ENCODE measurements at regions not wholly inside any gene's neighbourhood (a gene's known extent, or its start where the extent isn't known, plus 50 kb on each side); places are given as distances from the start of the nearest gene placed in this dataset.
"Not testable (repeated sequence)": the region's sequence is repeated elsewhere in the genome, so short reads cannot be mapped to it uniquely, and the experiment has no call there.

DNA sequence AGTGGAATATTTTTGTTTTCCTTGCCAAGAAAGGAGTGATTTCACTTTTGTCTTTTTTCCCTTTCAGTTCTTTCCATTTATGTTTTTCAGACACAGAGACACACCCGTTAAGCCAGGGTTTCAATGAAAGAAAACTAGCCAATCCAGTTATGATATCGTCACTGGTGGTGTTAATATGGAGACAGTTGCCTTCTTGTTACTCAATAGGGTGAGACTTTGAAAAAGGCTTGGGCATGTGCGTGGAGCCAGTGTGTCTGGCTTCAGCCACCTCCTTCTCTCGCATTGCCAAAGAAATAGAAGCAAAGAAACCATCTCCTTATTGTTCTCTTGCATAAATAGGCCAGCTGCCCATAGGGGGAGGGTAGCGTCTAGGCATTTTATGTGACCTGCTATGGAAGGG lies 84.1 kb upstream of the DLX6 start:
- Histone ChIP-seq H2AFZ (ENCODE audit: low read depth, low read length) (no peak overlapping the region), H3K4me2 (ENCODE audit: low read length) (no peak overlapping the region), H3F3A (ENCODE audit: insufficient read depth, low read length, poor library complexity, severe bottlenecking) (no peaks in the 10 kb centered on the region), H3K9me3 (ENCODE audit: low read length) (no peaks in the 10 kb centered on the region), H3K4me3 (ENCODE audit: low read length) (no peak overlapping the region), H4K20me1 (ENCODE audit: insufficient read depth) (no peaks in the 10 kb centered on the region), H3K27ac (ENCODE audit: low read length) (no peak overlapping the region), H3K36me3 (ENCODE audit: insufficient read depth, low read length) (no peaks in the 10 kb centered on the region), H3K9me2 (ENCODE audit: insufficient read depth, low read length) (no peaks in the 10 kb centered on the region), H3K9ac (ENCODE audit: low read length) (no peak overlapping the region), H3K79me2 (replicated peaks; ENCODE audit: insufficient read depth, low read length) (no peaks in the 10 kb centered on the region), H3K27me3 (ENCODE audit: insufficient read depth, low read depth, low read length) (no peaks in the 10 kb centered on the region)
- TF ChIP-seq RAD21 (conservative IDR thresholded peaks at IDR 0.05): no peak
- no peak for TF ChIP-seq SMC3 (conservative IDR thresholded peaks at IDR 0.05; ENCODE audit: poor library complexity)
- no peak for TF ChIP-seq EZH2 (IDR thresholded peaks at IDR 0.05; ENCODE audit: borderline replicate concordance, insufficient read depth, low read length, poor library complexity, severe bottlenecking)
- TF ChIP-seq EP300 (conservative IDR thresholded peaks at IDR 0.05; ENCODE audit: poor library complexity, severe bottlenecking): no peak
- no peak for TF ChIP-seq MXI1 (conservative IDR thresholded peaks at IDR 0.05; ENCODE audit: poor library complexity, severe bottlenecking)
- no peak for TF ChIP-seq TAF1 (IDR thresholded peaks at IDR 0.05; ENCODE audit: low read depth)
- TF ChIP-seq POLR2AphosphoS5 (IDR thresholded peaks at IDR 0.05): no peak
- TF ChIP-seq, protein P1, sequence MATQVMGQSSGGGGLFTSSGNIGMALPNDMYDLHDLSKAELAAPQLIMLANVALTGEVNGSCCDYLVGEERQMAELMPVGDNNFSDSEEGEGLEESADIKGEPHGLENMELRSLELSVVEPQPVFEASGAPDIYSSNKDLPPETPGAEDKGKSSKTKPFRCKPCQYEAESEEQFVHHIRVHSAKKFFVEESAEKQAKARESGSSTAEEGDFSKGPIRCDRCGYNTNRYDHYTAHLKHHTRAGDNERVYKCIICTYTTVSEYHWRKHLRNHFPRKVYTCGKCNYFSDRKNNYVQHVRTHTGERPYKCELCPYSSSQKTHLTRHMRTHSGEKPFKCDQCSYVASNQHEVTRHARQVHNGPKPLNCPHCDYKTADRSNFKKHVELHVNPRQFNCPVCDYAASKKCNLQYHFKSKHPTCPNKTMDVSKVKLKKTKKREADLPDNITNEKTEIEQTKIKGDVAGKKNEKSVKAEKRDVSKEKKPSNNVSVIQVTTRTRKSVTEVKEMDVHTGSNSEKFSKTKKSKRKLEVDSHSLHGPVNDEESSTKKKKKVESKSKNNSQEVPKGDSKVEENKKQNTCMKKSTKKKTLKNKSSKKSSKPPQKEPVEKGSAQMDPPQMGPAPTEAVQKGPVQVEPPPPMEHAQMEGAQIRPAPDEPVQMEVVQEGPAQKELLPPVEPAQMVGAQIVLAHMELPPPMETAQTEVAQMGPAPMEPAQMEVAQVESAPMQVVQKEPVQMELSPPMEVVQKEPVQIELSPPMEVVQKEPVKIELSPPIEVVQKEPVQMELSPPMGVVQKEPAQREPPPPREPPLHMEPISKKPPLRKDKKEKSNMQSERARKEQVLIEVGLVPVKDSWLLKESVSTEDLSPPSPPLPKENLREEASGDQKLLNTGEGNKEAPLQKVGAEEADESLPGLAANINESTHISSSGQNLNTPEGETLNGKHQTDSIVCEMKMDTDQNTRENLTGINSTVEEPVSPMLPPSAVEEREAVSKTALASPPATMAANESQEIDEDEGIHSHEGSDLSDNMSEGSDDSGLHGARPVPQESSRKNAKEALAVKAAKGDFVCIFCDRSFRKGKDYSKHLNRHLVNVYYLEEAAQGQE (IDR thresholded peaks at IDR 0.05; ENCODE audit: borderline replicate concordance): no peak
- TF ChIP-seq, protein P2, sequence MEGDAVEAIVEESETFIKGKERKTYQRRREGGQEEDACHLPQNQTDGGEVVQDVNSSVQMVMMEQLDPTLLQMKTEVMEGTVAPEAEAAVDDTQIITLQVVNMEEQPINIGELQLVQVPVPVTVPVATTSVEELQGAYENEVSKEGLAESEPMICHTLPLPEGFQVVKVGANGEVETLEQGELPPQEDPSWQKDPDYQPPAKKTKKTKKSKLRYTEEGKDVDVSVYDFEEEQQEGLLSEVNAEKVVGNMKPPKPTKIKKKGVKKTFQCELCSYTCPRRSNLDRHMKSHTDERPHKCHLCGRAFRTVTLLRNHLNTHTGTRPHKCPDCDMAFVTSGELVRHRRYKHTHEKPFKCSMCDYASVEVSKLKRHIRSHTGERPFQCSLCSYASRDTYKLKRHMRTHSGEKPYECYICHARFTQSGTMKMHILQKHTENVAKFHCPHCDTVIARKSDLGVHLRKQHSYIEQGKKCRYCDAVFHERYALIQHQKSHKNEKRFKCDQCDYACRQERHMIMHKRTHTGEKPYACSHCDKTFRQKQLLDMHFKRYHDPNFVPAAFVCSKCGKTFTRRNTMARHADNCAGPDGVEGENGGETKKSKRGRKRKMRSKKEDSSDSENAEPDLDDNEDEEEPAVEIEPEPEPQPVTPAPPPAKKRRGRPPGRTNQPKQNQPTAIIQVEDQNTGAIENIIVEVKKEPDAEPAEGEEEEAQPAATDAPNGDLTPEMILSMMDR (IDR thresholded peaks at IDR 0.05; ENCODE audit: poor library complexity, severe bottlenecking): no peak

DNA sequence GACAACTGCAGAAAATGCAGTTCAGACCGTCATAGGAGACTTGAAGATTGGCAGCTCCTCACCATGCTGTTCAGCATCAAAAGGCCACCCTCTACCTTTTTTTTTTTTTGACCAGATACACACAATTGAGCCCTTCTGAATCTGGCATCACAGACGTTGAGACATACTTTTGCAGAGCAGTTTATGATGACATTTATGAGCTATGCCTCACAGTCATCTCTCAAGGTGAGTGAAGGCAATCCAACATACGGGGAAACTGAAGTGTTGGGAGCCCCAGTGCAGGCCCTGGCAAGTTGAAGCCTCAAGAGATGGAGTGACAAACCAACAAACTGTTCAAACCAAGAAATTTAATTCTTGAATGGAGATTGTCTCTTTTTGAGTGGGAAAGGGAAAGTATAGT lies 83.6 kb upstream of the DLX6 start:
- H3K27ac ChIP-seq (ENCODE audit: low read length): no peak overlapping the region
- no peaks in the 10 kb centered on the region for H3K9me2 ChIP-seq (ENCODE audit: insufficient read depth, low read length)
- H3K4me3 ChIP-seq (ENCODE audit: low read length): no peak overlapping the region
- no peaks in the 10 kb centered on the region for H3K36me3 ChIP-seq (ENCODE audit: insufficient read depth, low read length)
- TF ChIP-seq, protein P2 (IDR thresholded peaks at IDR 0.05; ENCODE audit: poor library complexity, severe bottlenecking): no peak
- no peak for TF ChIP-seq SMC3 (conservative IDR thresholded peaks at IDR 0.05; ENCODE audit: poor library complexity)
- no peak for TF ChIP-seq RAD21 (conservative IDR thresholded peaks at IDR 0.05)
- no peak for TF ChIP-seq EP300 (conservative IDR thresholded peaks at IDR 0.05; ENCODE audit: poor library complexity, severe bottlenecking)
- no peak for TF ChIP-seq POLR2AphosphoS5 (IDR thresholded peaks at IDR 0.05)
- no peak for TF ChIP-seq EZH2 (IDR thresholded peaks at IDR 0.05; ENCODE audit: borderline replicate concordance, insufficient read depth, low read length, poor library complexity, severe bottlenecking)
- no peak for TF ChIP-seq MXI1 (conservative IDR thresholded peaks at IDR 0.05; ENCODE audit: poor library complexity, severe bottlenecking)
- TF ChIP-seq TAF1 (IDR thresholded peaks at IDR 0.05; ENCODE audit: low read depth): no peak
- TF ChIP-seq, protein P1 (IDR thresholded peaks at IDR 0.05; ENCODE audit: borderline replicate concordance): no peak
- H3F3A ChIP-seq (ENCODE audit: insufficient read depth, low read length, poor library complexity, severe bottlenecking): no peaks in the 10 kb centered on the region
- H3K9ac ChIP-seq (ENCODE audit: low read length): no peak overlapping the region
- no peaks in the 10 kb centered on the region for H4K20me1 ChIP-seq (ENCODE audit: insufficient read depth)
- no peak overlapping the region for H3K4me2 ChIP-seq (ENCODE audit: low read length)
- H2AFZ ChIP-seq (ENCODE audit: low read depth, low read length): no peak overlapping the region
- no peaks in the 10 kb centered on the region for H3K79me2 ChIP-seq (replicated peaks; ENCODE audit: insufficient read depth, low read length)
- no peaks in the 10 kb centered on the region for H3K9me3 ChIP-seq (ENCODE audit: low read length)
- H3K27me3 ChIP-seq (ENCODE audit: insufficient read depth, low read depth, low read length): no peaks in the 10 kb centered on the region

DNA sequence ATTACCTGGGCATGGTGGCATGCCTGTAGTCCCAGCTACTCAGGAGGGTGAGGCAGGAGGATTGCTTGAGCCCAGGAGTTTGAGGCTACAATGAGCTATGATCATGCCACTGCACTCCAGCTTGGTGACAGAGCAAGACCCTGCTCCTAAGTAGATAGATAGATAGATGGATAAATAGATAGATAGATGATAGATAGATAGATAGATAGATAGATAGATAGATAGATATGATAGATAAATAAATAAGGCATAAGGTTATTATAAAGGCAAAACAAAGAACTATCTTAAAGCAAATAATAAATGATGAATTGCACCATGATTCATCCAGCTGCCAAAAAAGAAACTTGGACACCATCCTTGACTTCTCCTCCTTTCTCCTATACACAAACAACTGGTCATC lies 82.0 kb upstream of the DLX6 start:
- not testable (repeated sequence) for H2AFZ ChIP-seq (ENCODE audit: low read depth, low read length); H4K20me1 ChIP-seq (ENCODE audit: insufficient read depth); H3K36me3 ChIP-seq (ENCODE audit: insufficient read depth, low read length); H3K27ac ChIP-seq (ENCODE audit: low read length); H3K9me3 ChIP-seq (ENCODE audit: low read length); H3F3A ChIP-seq (ENCODE audit: insufficient read depth, low read length, poor library complexity, severe bottlenecking); H3K4me3 ChIP-seq (ENCODE audit: low read length); H3K4me2 ChIP-seq (ENCODE audit: low read length); H3K9ac ChIP-seq (ENCODE audit: low read length); H3K79me2 ChIP-seq (replicated peaks; ENCODE audit: insufficient read depth, low read length); H3K9me2 ChIP-seq (ENCODE audit: insufficient read depth, low read length); H3K27me3 ChIP-seq (ENCODE audit: insufficient read depth, low read depth, low read length)
